ENCODE measurements at regions not wholly inside any gene's neighbourhood (a gene's known extent, or its start where the extent isn't known, plus 50 kb on each side); places are given as distances from the start of the nearest gene placed in this dataset.

DNA sequence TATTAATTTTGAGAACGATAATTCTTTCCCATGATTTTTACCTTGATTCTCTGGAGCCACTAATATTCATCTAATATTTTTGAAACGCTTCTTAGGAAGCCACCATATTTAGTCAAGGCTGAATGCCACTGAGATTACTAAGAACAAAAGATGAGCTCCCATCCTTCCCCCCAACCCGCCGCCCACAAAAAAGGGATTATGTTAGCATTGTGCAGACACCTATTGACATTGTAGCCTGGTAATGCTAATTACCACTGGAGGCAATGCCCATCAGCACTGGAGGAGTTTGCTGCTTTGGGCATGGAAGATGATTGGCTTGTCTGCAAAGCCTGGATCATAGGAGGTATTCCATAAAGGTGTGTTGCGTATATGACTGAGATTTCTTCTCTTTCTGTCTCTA is 739.1 kb upstream of the WWC1 start:
- TF ChIP-seq, protein P1, sequence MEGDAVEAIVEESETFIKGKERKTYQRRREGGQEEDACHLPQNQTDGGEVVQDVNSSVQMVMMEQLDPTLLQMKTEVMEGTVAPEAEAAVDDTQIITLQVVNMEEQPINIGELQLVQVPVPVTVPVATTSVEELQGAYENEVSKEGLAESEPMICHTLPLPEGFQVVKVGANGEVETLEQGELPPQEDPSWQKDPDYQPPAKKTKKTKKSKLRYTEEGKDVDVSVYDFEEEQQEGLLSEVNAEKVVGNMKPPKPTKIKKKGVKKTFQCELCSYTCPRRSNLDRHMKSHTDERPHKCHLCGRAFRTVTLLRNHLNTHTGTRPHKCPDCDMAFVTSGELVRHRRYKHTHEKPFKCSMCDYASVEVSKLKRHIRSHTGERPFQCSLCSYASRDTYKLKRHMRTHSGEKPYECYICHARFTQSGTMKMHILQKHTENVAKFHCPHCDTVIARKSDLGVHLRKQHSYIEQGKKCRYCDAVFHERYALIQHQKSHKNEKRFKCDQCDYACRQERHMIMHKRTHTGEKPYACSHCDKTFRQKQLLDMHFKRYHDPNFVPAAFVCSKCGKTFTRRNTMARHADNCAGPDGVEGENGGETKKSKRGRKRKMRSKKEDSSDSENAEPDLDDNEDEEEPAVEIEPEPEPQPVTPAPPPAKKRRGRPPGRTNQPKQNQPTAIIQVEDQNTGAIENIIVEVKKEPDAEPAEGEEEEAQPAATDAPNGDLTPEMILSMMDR (IDR thresholded peaks at IDR 0.05), result no peak
- TF ChIP-seq EZH2 (IDR thresholded peaks at IDR 0.05; ENCODE audit: borderline replicate concordance, insufficient read depth, low read depth, low read length, poor library complexity, severe bottlenecking), result no peak
